Kidney (tissue), 13 donors: ENCODE measurements at regions not wholly inside any gene's neighbourhood (a gene's known extent, or its start where the extent isn't known, plus 50 kb on each side); places are given as distances from the start of the nearest gene placed in this dataset.

Source experiments
- DNase-seq, 5 donors: peaks; one replicate each; pipeline ENCODE4 v3.0.0-alpha.2; 2013 to 2020
- FAIRE-seq: peaks from 2 replicates; lab custom pipeline; 2012; peaks lifted over from hg19 to GRCh38; lab: Jason Lieb, UNC
- H3K27ac ChIP-seq, 2 donors: one replicate each; pipeline ENCODE4 v1.7.0; 2013; ENCODE audit warnings: low read depth in 2 of 2, low read length in 2 of 2, inconsistent platforms in 1 of 2
- H3K27me3 ChIP-seq: one replicate; pipeline ENCODE4 v1.7.1; 2013; ENCODE audit warnings: low read length, inconsistent platforms; ENCODE audit not compliant: control insufficient read depth, insufficient read depth
- H3K36me3 ChIP-seq, 3 donors: one replicate each; pipeline versions ENCODE4 v1.7.0 to v1.7.1; 2013; ENCODE audit warnings: low read length in 3 of 3, control low read depth in 1 of 3, inconsistent platforms in 1 of 3; ENCODE audit not compliant: insufficient read depth in 3 of 3, control insufficient read depth in 2 of 3
- H3K4me1 ChIP-seq, 3 donors: one replicate each; pipeline versions ENCODE4 v1.7.0 to v1.7.1; 2013; ENCODE audit warnings: low read length in 3 of 3, inconsistent platforms in 1 of 3, low read depth in 1 of 3; ENCODE audit not compliant: control insufficient read depth in 2 of 3, insufficient read depth in 2 of 3
- H3K4me3 ChIP-seq, 3 donors: one replicate each; pipeline versions ENCODE4 v1.7.0 to v1.8.1; 2013; ENCODE audit warnings: low read length in 3 of 3, control low read depth in 1 of 3, inconsistent platforms in 1 of 3
- H3K9ac ChIP-seq, 3 donors: one replicate each; pipeline versions ENCODE4 v1.7.0 to v1.7.1; 2013; ENCODE audit warnings: low read length in 3 of 3, control low read depth in 1 of 3, inconsistent platforms in 1 of 3
- H3K9me3 ChIP-seq, 3 donors: one replicate each; pipeline versions ENCODE4 v1.7.0 to v1.7.1; 2013; ENCODE audit warnings: low read length in 3 of 3, control low read depth in 1 of 3, inconsistent platforms in 1 of 3; ENCODE audit not compliant: control insufficient read depth in 2 of 3, insufficient read depth in 1 of 3
- intact Hi-C: fragments of 100-400 bp; cut with DNase I; formaldehyde crosslinking; loops from one replicate; pipeline ENCODE4 v1.11.1; 2022
- TF ChIP-seq, protein P1 (sequence below): IDR thresholded peaks from 3 replicates; pipeline ENCODE4 v1.5.1; 2012; ENCODE audit warnings: mild to moderate bottlenecking, moderate library complexity, borderline replicate concordance; ENCODE audit not compliant: insufficient read depth; ENCODE audit errors: extremely low read depth
- donor health status: control.
- donor health status: control.
- donor health status: control.
- donor health status: control.
- donor health status: control.
- donor health status: DM: yes; HTN: yes; CAD: no.
- donor health status: Normal renal cell carcinoma (clear cell type).

DNA sequence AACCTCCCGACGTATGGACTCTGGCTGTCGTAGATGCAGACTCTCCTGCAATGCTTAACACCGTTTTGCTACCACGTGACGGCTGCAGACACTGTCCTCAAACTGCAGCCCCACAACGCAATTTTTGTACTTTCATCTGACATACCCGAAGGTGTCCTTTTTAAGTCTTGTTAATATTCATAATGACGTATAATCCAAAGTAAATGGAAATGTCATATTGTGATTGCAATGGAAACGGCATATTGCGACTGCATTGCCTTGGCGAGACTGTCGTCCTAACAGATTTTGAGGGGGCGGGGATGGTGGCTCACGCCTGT, 79.3 kb upstream of the TBC1D3K start:
- TF ChIP-seq, protein P1, sequence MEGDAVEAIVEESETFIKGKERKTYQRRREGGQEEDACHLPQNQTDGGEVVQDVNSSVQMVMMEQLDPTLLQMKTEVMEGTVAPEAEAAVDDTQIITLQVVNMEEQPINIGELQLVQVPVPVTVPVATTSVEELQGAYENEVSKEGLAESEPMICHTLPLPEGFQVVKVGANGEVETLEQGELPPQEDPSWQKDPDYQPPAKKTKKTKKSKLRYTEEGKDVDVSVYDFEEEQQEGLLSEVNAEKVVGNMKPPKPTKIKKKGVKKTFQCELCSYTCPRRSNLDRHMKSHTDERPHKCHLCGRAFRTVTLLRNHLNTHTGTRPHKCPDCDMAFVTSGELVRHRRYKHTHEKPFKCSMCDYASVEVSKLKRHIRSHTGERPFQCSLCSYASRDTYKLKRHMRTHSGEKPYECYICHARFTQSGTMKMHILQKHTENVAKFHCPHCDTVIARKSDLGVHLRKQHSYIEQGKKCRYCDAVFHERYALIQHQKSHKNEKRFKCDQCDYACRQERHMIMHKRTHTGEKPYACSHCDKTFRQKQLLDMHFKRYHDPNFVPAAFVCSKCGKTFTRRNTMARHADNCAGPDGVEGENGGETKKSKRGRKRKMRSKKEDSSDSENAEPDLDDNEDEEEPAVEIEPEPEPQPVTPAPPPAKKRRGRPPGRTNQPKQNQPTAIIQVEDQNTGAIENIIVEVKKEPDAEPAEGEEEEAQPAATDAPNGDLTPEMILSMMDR: no peak
- Histone ChIP-seq H3K4me3 (no peak overlapping the region), H3K27me3 (no peaks in the 10 kb centered on the region), H3K36me3 (no peaks in the 10 kb centered on the region), H3K27ac (no peak overlapping the region), H3K4me1 (peaks cover 0 to 3% (median 0%) of the 10 kb centered on the region in 3 donors), H3K9ac (no peak overlapping the region), H3K9me3 (no peaks in the 10 kb centered on the region)
- FAIRE-seq (no peak), DNase-seq (no peak)
- intact Hi-C loops: no loop called here

DNA sequence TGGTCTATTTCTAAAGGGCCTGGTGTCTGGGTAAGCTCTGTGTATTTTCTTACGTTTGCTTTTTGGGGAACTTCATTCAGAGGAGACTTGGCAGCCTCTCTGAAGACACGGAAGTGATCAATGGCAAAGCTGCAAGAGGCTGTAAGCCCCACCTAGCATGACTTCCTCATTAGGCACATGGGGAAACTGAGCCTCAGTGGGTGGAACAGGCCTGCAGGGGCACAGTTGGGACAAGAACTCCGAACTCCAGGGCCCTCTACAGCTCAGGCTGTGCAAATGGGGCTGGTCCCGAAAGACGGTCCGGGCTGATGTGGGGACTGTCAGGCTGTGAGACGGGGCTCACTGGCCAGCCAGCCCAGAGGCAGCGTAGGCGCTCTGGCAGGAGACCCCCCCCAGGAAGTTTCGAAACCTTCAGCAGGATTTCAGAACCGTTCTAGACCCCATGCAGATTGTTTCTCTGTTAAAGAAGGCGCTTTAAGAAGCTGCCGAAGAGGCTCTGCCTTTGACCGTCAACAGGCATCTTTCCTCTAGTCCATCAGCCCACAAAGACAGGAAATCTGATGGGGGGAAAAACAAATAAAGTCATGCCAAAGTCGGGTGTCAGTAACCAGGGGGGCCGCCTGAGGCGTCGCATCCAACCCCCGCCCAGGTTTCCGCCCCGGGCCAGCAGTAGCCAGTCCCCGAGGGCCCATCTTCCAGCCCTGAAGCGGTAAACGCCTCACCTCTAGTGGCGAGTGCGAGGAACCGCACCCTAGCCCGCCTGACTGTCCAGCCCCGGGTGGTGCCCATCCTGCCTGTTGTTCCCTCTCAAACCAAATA, 79.8 kb upstream of the TBC1D3K start:
- no peak overlapping the region for H3K27ac ChIP-seq

DNA sequence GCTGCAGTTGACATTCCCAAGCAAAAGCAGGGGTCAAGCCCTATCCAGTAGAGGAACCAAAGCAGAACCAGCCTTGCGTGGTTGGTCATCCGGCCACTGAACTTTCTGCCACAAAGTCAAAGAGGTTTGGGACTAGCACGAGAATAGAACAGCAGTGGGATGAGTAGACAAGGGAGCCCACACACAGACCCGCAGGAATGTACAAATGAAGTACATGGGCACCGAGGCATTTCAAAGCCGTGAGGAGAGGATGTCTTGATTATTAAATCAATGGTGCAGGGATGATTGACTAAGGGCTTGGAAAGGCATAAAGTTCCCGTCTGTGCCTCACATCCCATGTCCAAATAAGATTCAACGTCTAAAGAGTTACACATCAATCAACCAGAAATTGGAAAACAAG, 81.8 kb upstream of the TBC1D3K start:
- intact Hi-C loops: no loop called here
- no peaks in the 10 kb centered on the region for H3K9me3 ChIP-seq
- no peak overlapping the region for H3K27ac ChIP-seq
- H3K4me3 ChIP-seq: no peak overlapping the region
- TF ChIP-seq, protein P1: no peak
- H3K36me3 ChIP-seq: no peaks in the 10 kb centered on the region
- no peaks in the 10 kb centered on the region for H3K27me3 ChIP-seq
- H3K4me1 ChIP-seq: peaks cover 0 to 3% (median 0%) of the 10 kb centered on the region in 3 donors
- DNase-seq: peak in 2 of 5 donors; percentile 42 to 64
- FAIRE-seq: no peak
- H3K9ac ChIP-seq: no peak overlapping the region

More for the DNA sequence above, 79.8 kb upstream of the TBC1D3K start:
- FAIRE-seq (no peak), DNase-seq (peak in 4 of 5 donors; percentile 60 to 83 (median 68))
- intact Hi-C loops: no loop called here
- H3K9me3 ChIP-seq: no peaks in the 10 kb centered on the region
- no peaks in the 10 kb centered on the region for H3K27me3 ChIP-seq
- peak overlapping the region in 1 of 3 donors; percentile 31 for H3K4me3 ChIP-seq
- H3K9ac ChIP-seq: no peak overlapping the region
- H3K4me1 ChIP-seq: peaks cover 0 to 3% (median 0%) of the 10 kb centered on the region in 3 donors
- TF ChIP-seq, protein P1: peak; percentile 77
- H3K36me3 ChIP-seq: no peaks in the 10 kb centered on the region
